ENCODE measurements at regions not wholly inside any gene's neighbourhood (a gene's known extent, or its start where the extent isn't known, plus 50 kb on each side); places are given as distances from the start of the nearest gene placed in this dataset.

- TF ChIP-seq ESRRB (CRISPR knock-in tag; IDR thresholded peaks at IDR 0.05; ENCODE audit: borderline replicate concordance) (no peak), ATF1 (CRISPR knock-in tag; IDR thresholded peaks at IDR 0.05) (no peak), ATF1 (tag; IDR thresholded peaks at IDR 0.05) (no peak), LEF1 (IDR thresholded peaks at IDR 0.05) (no peak), ZC3H11A (IDR thresholded peaks at IDR 0.05; ENCODE audit: low read depth, low read length) (no peak), NFXL1 (CRISPR knock-in tag; IDR thresholded peaks at IDR 0.05) (peak; percentile 94), ZNF239 (CRISPR knock-in tag; IDR thresholded peaks at IDR 0.05) (peak; percentile 93), RNF219 (CRISPR knock-in tag; IDR thresholded peaks at IDR 0.05) (peak; percentile 72; the same call in 1 of the 2 replicates), XRCC5 (IDR thresholded peaks at IDR 0.05; ENCODE audit: low read depth, low read length) (no peak), ZFP91 (CRISPR knock-in tag; IDR thresholded peaks at IDR 0.05) (no peak), CEBPB (tag; IDR thresholded peaks at IDR 0.05) (peak; percentile 86), NCOA2 (IDR thresholded peaks at IDR 0.05; ENCODE audit: partially characterized antibody in 2 of 2) (no peak), ZNF318 (IDR thresholded peaks at IDR 0.05; ENCODE audit: borderline replicate concordance in 1 of 2, low read depth in 1 of 2) (no peak), ZNF561 (CRISPR knock-in tag; conservative IDR thresholded peaks at IDR 0.05) (peak; percentile 61; the same call in 1 of the 2 replicates), BRF2 (IDR thresholded peaks at IDR 0.05; ENCODE audit: borderline replicate concordance, insufficient read depth, insufficient read length) (no peak), HCFC1 (IDR thresholded peaks at IDR 0.05; ENCODE audit: low read depth, low read length) (no peak), COPS2 (conservative IDR thresholded peaks at IDR 0.05) (no peak)
Observed at GRCh38 chr2:198214114-198214596, 409.8 kb downstream of the PLCL1 start (continued).
